Heart left ventricle (tissue), 16 donors: ENCODE measurements at regions not wholly inside any gene's neighbourhood (a gene's known extent, or its start where the extent isn't known, plus 50 kb on each side); places are given as distances from the start of the nearest gene placed in this dataset.

ENCODE experiments used
- ATAC-seq, 4 donors: fragments of 200-7000 bp; cut with Tn5 transposase; one replicate each; pipeline ENCODE4 v1.9.1; 2020 to 2022; ENCODE audit warnings: moderate library complexity in 4 of 4, mild to moderate bottlenecking in 3 of 4, moderate number of reproducible peaks in 1 of 4
- DNase-seq, 5 donors: peaks; one replicate each; pipeline ENCODE4 v3.0.0-alpha.2; 2020
- H3K27ac ChIP-seq, 12 donors: fragments of 200-600 bp; sonication (generic) in 4 of 12; one replicate each; pipeline versions ENCODE4 v1.5.0 to v1.8.0; 2016 to 2022; ENCODE audit warnings: mild to moderate bottlenecking in 2 of 12
- H3K27me3 ChIP-seq, 9 donors: fragments of 200-600 bp; sonication (generic) in 2 of 9; one replicate each; pipeline versions ENCODE4 v1.5.1 to v1.8.0; 2016 to 2022; ENCODE audit warnings: mild to moderate bottlenecking in 3 of 9
- H3K36me3 ChIP-seq, 9 donors: fragments of 200-600 bp; sonication (generic) in 2 of 9; one replicate each; pipeline versions ENCODE4 v1.5.0 to v1.8.0; 2018 to 2022; ENCODE audit warnings: mild to moderate bottlenecking in 2 of 9
- H3K4me1 ChIP-seq, 12 donors: fragments of 200-600 bp; sonication (generic) in 4 of 12; one replicate each; pipeline versions ENCODE4 v1.5.0 to v1.8.0; 2016 to 2022; ENCODE audit warnings: mild to moderate bottlenecking in 3 of 12
- H3K4me3 ChIP-seq, 12 donors: fragments of 200-600 bp; sonication (generic) in 4 of 12; one replicate each; pipeline versions ENCODE4 v1.5.0 to v1.8.0; 2017 to 2022; ENCODE audit warnings: mild to moderate bottlenecking in 9 of 12, moderate library complexity in 4 of 12
- H3K9me3 ChIP-seq, 12 donors: fragments of 200-600 bp; sonication (generic) in 4 of 12; one replicate each; pipeline versions ENCODE4 v1.5.0 to v1.8.0; 2016 to 2022; ENCODE audit warnings: mild to moderate bottlenecking in 1 of 12
- CTCF ChIP-seq, 12 donors: fragments of 200-600 bp; sonication (generic) in 4 of 12; IDR thresholded peaks; one replicate each; pipeline versions ENCODE4 v1.5.0 to v1.8.0; 2018 to 2022; ENCODE audit warnings: antibody characterized with exemption in 12 of 12, mild to moderate bottlenecking in 5 of 12
- POLR2A ChIP-seq, 2 donors: fragments of 450-650 bp; IDR thresholded peaks; one replicate each; pipeline ENCODE4 v1.6.1; 2017; ENCODE audit warnings: antibody characterized with exemption in 2 of 2, mild to moderate bottlenecking in 2 of 2, moderate library complexity in 2 of 2
- WGBS, 4 donors: extraction: QIAGEN DNeasy Blood & Tissue Kit in 2 of 4; methylation state at CpG; one replicate each; pipeline versions ENCODE4 v1.1.5 to v1.1.7; 2013 to 2018; 5-methylcytosine and 5-hydroxymethylcytosine counted together
- intact Hi-C, 10 donors: fragments of 100-400 bp; cut with DNase I; formaldehyde crosslinking; loops; one replicate each; pipeline versions ENCODE4 v1.11.1 to v1.14.2; 2022
- donor health status: ischemic (EF 13 %, LVEDD 7.1; RV severe dilation, severe dysfunction).
- donor health status: healthy with polysubstance abuse.
- donor health status: DM: no; HTN: yes; CAD: no.
- donor health status: DM: no; HTN: no; CAD: no.
- donor health status: ischemic (EF 25% LVEDD 6.9; RV normal size, moderate dysfunction).
- donor health status: ischemic (EF 25% LVEDD 5.7; RV mildly dilated, moderate dysfunction).
- donor health status: healthy.
- donor health status: DM: yes; HTN: yes; CAD: no.
- donor health status: ischemic (EF 35%, LVEDD 5.7; RV mildly dilated, moderate dysfunction).
- donor health status: nonischemic (EF 11% LVEDD 7.7; RV severe dilation, severe dysfunction).
- donor health status: DM: yes; HTN: yes; CAD: no.
- donor health status: PGD.
- donor health status: ischemic (EF 29% LVEDD 5.4; RV normal size, mild dysfunction).
- donor health status: nonischemic (EF 23%, LVEDD 6.1; RV moderate dilation, normal function).

- H3K9me3 ChIP-seq = peaks cover 0 to 4% (median 0%) of the 10 kb centered on the region in 12 donors
- TF ChIP-seq CTCF (IDR thresholded peaks at IDR 0.05) (no peak), POLR2A (IDR thresholded peaks at IDR 0.05) (no peak)
- no peaks in the 10 kb centered on the region for H3K27me3 ChIP-seq
- peak overlapping the region; percentile 35 to 86 (median 77) for H3K27ac ChIP-seq
- intact Hi-C loops = no loop called here
- H3K36me3 ChIP-seq = no peaks in the 10 kb centered on the region
- peak in 1 of 5 donors; percentile 64 for DNase-seq
- H3K4me1 ChIP-seq = peaks cover 4 to 58% (median 38%) of the 10 kb centered on the region in 12 donors
- H3K4me3 ChIP-seq = no peak overlapping the region
- WGBS, 4 donors = 37 to 56% (median 48%) methylated on average over 8 of the region's 8 CpGs
- peak; percentile 12 to 40 (median 14) for ATAC-seq
Observed at GRCh38 chr2:41926614-41927580, 120.9 kb upstream of the PKDCC start.

GRCh38 chr2:41927581-41928264 lies 120.1 kb upstream of the PKDCC start:
- Histone ChIP-seq H3K4me3 (no peak overlapping the region), H3K27ac (peak overlapping the region; percentile 35 to 86 (median 77)), H3K9me3 (peaks cover 0 to 4% (median 0%) of the 10 kb centered on the region in 12 donors), H3K27me3 (no peaks in the 10 kb centered on the region), H3K4me1 (peaks cover 4 to 58% (median 38%) of the 10 kb centered on the region in 12 donors), H3K36me3 (no peaks in the 10 kb centered on the region)
- no peak for TF ChIP-seq CTCF (IDR thresholded peaks at IDR 0.05)
- TF ChIP-seq POLR2A (IDR thresholded peaks at IDR 0.05) = no peak
- peak in 3 of 5 donors; percentile 56 to 66 (median 65) for DNase-seq
- ATAC-seq = peak in 3 of 4 donors; percentile 7 to 18 (median 8)
- intact Hi-C loops = no loop called here
- 57 to 62% (median 59%) methylated on average over 10 of the region's 10 CpGs for WGBS, 4 donors

- H3K27me3 ChIP-seq = no peaks in the 10 kb centered on the region
- TF ChIP-seq POLR2A (IDR thresholded peaks at IDR 0.05) (no peak), CTCF (IDR thresholded peaks at IDR 0.05) (no peak)
- H3K36me3 ChIP-seq = no peaks in the 10 kb centered on the region
- H3K27ac ChIP-seq = peak overlapping the region in 1 of 12 donors; percentile 45
- H3K9me3 ChIP-seq = peaks cover 0 to 4% (median 0%) of the 10 kb centered on the region in 12 donors
- H3K4me1 ChIP-seq = peaks cover 4 to 58% (median 40%) of the 10 kb centered on the region in 12 donors
- intact Hi-C loops = no loop called here
- 78 to 88% (median 82%) methylated on average over 6 of the region's 6 CpGs for WGBS, 4 donors
- DNase-seq = no peak
- ATAC-seq = no peak
- no peak overlapping the region for H3K4me3 ChIP-seq
Observed at GRCh38 chr2:41928526-41928925, 119.3 kb upstream of the PKDCC start.
